ENCODE measurements at regions not wholly inside any gene's neighbourhood (a gene's known extent, or its start where the extent isn't known, plus 50 kb on each side); places are given as distances from the start of the nearest gene placed in this dataset.
"Not testable (repeated sequence)": the region's sequence is repeated elsewhere in the genome, so short reads cannot be mapped to it uniquely, and the experiment has no call there.

DNA sequence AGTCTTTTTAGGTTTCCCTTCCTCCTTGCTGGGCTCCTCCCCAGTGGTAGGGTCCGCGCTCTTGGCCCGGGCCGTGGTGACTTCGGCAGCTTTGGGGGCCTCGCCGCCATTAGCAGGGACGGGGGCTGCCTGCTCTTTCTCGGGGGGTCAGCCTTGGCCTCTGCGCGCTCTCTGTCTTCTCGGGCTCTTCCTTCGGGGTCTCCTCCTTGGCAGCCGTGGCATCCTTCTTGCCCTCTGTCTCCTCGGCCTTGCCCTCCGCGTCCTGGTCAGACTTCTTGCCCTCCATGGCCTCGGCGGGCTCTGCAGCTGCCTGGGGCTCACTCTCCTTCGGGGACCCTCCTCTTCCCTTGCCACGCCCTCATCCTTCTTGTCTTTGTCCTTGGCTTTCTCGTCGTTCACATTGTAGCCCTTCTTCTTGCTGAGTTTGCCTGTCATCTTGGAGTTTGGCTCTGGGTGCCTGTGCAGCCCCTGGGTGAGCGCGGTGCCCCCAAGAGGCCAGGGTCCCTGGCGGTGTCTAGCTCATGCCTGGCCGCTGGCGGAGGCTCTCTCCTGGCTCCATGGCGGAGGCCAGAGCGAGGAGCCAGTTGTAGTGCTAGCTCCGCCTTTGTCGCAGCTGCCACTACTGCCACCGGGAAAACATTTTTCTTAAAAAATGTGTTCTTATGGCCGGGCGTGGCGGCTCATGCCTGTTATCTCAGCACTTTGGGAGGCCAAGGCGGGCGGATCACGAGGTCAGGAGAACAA is 283.0 kb upstream of the SGCG start:
- no peaks in the 10 kb centered on the region for H3K36me3 ChIP-seq (ENCODE audit: control insufficient read depth in 1 of 2, insufficient read depth in 2 of 2, low read length in 2 of 2)
- H3K79me2 ChIP-seq (ENCODE audit: insufficient read depth, low read length) = no peaks in the 10 kb centered on the region
- no peaks in the 10 kb centered on the region for H3K9me2 ChIP-seq (ENCODE audit: insufficient read depth)
- ChIA-PET POLR2A (no interaction called here), CTCF (no interaction called here), RAD21 (ENCODE audit: low non-redundant PET in 1 of 2, low total read pairs in 2 of 2, uncharacterized antibody in 2 of 2, unreplicated experiment in 2 of 2) (no interaction called here)
- H3K27ac ChIP-seq (ENCODE audit: low read depth, low read length) = no peak overlapping the region
- no peak overlapping the region for H3K4me2 ChIP-seq (ENCODE audit: low read length)
- H2AFZ ChIP-seq (ENCODE audit: low read depth, low read length, poor library complexity, severe bottlenecking) = no peak overlapping the region
- no peak for TF ChIP-seq RAD21 (IDR thresholded peaks at IDR 0.05; ENCODE audit: low read depth)
- no peak for TF ChIP-seq CEBPB (IDR thresholded peaks at IDR 0.05; ENCODE audit: low read depth)
- TF ChIP-seq CBX3 (IDR thresholded peaks at IDR 0.05; ENCODE audit: low read depth) = no peak
- TF ChIP-seq POLR2AphosphoS5 (IDR thresholded peaks at IDR 0.05; ENCODE audit: low read depth, low read length) = no peak
- TF ChIP-seq, protein P1, sequence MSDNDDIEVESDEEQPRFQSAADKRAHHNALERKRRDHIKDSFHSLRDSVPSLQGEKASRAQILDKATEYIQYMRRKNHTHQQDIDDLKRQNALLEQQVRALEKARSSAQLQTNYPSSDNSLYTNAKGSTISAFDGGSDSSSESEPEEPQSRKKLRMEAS (IDR thresholded peaks at IDR 0.05) = no peak
- TF ChIP-seq, protein P2, sequence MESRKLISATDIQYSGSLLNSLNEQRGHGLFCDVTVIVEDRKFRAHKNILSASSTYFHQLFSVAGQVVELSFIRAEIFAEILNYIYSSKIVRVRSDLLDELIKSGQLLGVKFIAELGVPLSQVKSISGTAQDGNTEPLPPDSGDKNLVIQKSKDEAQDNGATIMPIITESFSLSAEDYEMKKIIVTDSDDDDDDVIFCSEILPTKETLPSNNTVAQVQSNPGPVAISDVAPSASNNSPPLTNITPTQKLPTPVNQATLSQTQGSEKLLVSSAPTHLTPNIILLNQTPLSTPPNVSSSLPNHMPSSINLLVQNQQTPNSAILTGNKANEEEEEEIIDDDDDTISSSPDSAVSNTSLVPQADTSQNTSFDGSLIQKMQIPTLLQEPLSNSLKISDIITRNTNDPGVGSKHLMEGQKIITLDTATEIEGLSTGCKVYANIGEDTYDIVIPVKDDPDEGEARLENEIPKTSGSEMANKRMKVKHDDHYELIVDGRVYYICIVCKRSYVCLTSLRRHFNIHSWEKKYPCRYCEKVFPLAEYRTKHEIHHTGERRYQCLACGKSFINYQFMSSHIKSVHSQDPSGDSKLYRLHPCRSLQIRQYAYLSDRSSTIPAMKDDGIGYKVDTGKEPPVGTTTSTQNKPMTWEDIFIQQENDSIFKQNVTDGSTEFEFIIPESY (IDR thresholded peaks at IDR 0.05; ENCODE audit: extremely low read depth, insufficient replicate concordance, low read length) = no peak
- TF ChIP-seq SIN3A (IDR thresholded peaks at IDR 0.05; ENCODE audit: low read depth) = no peak
- TF ChIP-seq JUND (IDR thresholded peaks at IDR 0.05) = no peak
- TF ChIP-seq ELF1 (IDR thresholded peaks at IDR 0.05; ENCODE audit: borderline replicate concordance, low read depth) = no peak
- TF ChIP-seq, protein P3, sequence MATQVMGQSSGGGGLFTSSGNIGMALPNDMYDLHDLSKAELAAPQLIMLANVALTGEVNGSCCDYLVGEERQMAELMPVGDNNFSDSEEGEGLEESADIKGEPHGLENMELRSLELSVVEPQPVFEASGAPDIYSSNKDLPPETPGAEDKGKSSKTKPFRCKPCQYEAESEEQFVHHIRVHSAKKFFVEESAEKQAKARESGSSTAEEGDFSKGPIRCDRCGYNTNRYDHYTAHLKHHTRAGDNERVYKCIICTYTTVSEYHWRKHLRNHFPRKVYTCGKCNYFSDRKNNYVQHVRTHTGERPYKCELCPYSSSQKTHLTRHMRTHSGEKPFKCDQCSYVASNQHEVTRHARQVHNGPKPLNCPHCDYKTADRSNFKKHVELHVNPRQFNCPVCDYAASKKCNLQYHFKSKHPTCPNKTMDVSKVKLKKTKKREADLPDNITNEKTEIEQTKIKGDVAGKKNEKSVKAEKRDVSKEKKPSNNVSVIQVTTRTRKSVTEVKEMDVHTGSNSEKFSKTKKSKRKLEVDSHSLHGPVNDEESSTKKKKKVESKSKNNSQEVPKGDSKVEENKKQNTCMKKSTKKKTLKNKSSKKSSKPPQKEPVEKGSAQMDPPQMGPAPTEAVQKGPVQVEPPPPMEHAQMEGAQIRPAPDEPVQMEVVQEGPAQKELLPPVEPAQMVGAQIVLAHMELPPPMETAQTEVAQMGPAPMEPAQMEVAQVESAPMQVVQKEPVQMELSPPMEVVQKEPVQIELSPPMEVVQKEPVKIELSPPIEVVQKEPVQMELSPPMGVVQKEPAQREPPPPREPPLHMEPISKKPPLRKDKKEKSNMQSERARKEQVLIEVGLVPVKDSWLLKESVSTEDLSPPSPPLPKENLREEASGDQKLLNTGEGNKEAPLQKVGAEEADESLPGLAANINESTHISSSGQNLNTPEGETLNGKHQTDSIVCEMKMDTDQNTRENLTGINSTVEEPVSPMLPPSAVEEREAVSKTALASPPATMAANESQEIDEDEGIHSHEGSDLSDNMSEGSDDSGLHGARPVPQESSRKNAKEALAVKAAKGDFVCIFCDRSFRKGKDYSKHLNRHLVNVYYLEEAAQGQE (IDR thresholded peaks at IDR 0.05; ENCODE audit: low read depth) = no peak
- TF ChIP-seq, protein P4, sequence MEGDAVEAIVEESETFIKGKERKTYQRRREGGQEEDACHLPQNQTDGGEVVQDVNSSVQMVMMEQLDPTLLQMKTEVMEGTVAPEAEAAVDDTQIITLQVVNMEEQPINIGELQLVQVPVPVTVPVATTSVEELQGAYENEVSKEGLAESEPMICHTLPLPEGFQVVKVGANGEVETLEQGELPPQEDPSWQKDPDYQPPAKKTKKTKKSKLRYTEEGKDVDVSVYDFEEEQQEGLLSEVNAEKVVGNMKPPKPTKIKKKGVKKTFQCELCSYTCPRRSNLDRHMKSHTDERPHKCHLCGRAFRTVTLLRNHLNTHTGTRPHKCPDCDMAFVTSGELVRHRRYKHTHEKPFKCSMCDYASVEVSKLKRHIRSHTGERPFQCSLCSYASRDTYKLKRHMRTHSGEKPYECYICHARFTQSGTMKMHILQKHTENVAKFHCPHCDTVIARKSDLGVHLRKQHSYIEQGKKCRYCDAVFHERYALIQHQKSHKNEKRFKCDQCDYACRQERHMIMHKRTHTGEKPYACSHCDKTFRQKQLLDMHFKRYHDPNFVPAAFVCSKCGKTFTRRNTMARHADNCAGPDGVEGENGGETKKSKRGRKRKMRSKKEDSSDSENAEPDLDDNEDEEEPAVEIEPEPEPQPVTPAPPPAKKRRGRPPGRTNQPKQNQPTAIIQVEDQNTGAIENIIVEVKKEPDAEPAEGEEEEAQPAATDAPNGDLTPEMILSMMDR (IDR thresholded peaks at IDR 0.05 in 2 of 3, conservative IDR thresholded peaks at IDR 0.05 in 1 of 3; ENCODE audit: borderline replicate concordance in 1 of 3, insufficient read depth in 1 of 3, low read depth in 2 of 3, low read length in 2 of 3) = no peak
- TF ChIP-seq EZH2phosphoT487 (IDR thresholded peaks at IDR 0.05; ENCODE audit: borderline replicate concordance) = no peak
- BruUV-seq (replicated peaks) = no TSS peak
- intact Hi-C loops (cut with micrococcal nuclease) = no loop called here
- H4K20me1 ChIP-seq (ENCODE audit: insufficient read depth) = no peaks in the 10 kb centered on the region
- DNase-seq (ENCODE audit: low read depth, low spot score) (no peak), ATAC-seq (no peak)
- H3K27me3 ChIP-seq (ENCODE audit: insufficient read depth, low read length) = no peaks in the 10 kb centered on the region
- H3K9me3 ChIP-seq (ENCODE audit: control insufficient read depth in 1 of 2, insufficient read depth in 1 of 2, low read depth in 1 of 2, low read length in 2 of 2) = no peaks in the 10 kb centered on the region
- no peak overlapping the region for H3K9ac ChIP-seq (ENCODE audit: low read length)
- H3K4me3 ChIP-seq (replicated peaks in 1 of 2; ENCODE audit: low read depth in 1 of 2, low read length in 2 of 2) = no peak overlapping the region
- H3K4me1 ChIP-seq (ENCODE audit: control insufficient read depth in 1 of 2, insufficient read depth in 2 of 2, low read length in 2 of 2) = no peaks in the 10 kb centered on the region

DNA sequence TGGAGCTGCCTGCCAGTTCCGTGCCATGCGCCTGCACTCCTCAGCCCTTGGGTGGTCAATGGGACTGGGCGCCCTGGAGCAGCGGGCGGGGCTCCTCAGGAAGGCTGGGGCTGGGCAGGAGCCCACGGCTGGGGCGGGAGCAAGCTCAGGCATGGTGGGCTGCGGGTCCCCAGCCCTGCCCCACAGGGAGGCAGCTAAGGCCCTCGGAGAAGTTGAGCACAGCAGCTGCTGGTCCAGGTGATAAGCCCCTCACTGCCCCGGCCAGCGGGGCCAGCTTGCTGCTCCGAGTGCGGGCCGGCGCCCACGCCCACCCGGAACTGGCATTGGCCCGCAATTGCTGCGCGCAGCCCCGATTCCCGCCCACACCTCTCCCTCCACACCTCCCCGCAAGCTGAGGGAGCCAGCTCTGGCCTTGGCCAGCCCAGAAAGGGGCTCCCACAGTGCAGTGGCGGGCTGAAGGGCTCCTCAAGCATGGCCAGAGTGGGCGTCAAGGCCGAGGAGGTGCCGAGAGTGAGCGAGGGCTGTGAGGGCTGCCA is 280.3 kb upstream of the SGCG start:
- RAD21 ChIA-PET (ENCODE audit: low non-redundant PET in 1 of 2, low total read pairs in 2 of 2, uncharacterized antibody in 2 of 2, unreplicated experiment in 2 of 2); H3K79me2 ChIP-seq (ENCODE audit: insufficient read depth, low read length); POLR2A ChIA-PET; H3K4me2 ChIP-seq (ENCODE audit: low read length); CTCF ChIA-PET; H4K20me1 ChIP-seq (ENCODE audit: insufficient read depth); H3K9me3 ChIP-seq (ENCODE audit: control insufficient read depth in 1 of 2, insufficient read depth in 1 of 2, low read depth in 1 of 2, low read length in 2 of 2); H3K9me2 ChIP-seq (ENCODE audit: insufficient read depth); H3K27ac ChIP-seq (ENCODE audit: low read depth, low read length); H2AFZ ChIP-seq (ENCODE audit: low read depth, low read length, poor library complexity, severe bottlenecking); H3K4me3 ChIP-seq (replicated peaks in 1 of 2; ENCODE audit: low read depth in 1 of 2, low read length in 2 of 2); intact Hi-C loops (cut with micrococcal nuclease); ATAC-seq; H3K9ac ChIP-seq (ENCODE audit: low read length); H3K36me3 ChIP-seq (ENCODE audit: control insufficient read depth in 1 of 2, insufficient read depth in 2 of 2, low read length in 2 of 2); DNase-seq (ENCODE audit: low read depth, low spot score); H3K27me3 ChIP-seq (ENCODE audit: insufficient read depth, low read length); H3K4me1 ChIP-seq (ENCODE audit: control insufficient read depth in 1 of 2, insufficient read depth in 2 of 2, low read length in 2 of 2); BruUV-seq (replicated peaks): not testable (repeated sequence)

Data from HCT116 (cell line).